Tibial nerve (tissue), 4 donors: ENCODE measurements at regions not wholly inside any gene's neighbourhood (a gene's known extent, or its start where the extent isn't known, plus 50 kb on each side); places are given as distances from the start of the nearest gene placed in this dataset.

Experiments
- DNase-seq, 2 donors: peaks; one replicate each; pipeline ENCODE4 v3.0.0-alpha.2; 2019; ENCODE audit warnings: low spot score in 2 of 2
- H3K27ac ChIP-seq, 4 donors: fragments of 200-600 bp; sonication (generic) in 3 of 4; one replicate each; pipeline ENCODE4 v1.5.1; 2017 to 2019; ENCODE audit warnings: mild to moderate bottlenecking in 1 of 4
- H3K27me3 ChIP-seq, 2 donors: fragments of 200-600 bp; sonication (generic) in 1 of 2; one replicate each; pipeline versions ENCODE4 v1.5.1 to v1.6.0; 2017 to 2019
- H3K36me3 ChIP-seq, 3 donors: fragments of 200-600 bp; sonication (generic); one replicate each; pipeline ENCODE4 v1.5.1; 2018 to 2019
- H3K4me1 ChIP-seq, 4 donors: fragments of 200-600 bp; sonication (generic) in 3 of 4; one replicate each; pipeline ENCODE4 v1.5.1; 2017 to 2019
- H3K4me3 ChIP-seq, 4 donors: fragments of 200-600 bp; sonication (generic) in 3 of 4; one replicate each; pipeline ENCODE4 v1.5.1; 2017 to 2019; ENCODE audit warnings: mild to moderate bottlenecking in 1 of 4, moderate library complexity in 1 of 4
- H3K9me3 ChIP-seq, 4 donors: fragments of 200-600 bp; sonication (generic) in 3 of 4; one replicate each; pipeline ENCODE4 v1.5.1; 2017 to 2019
- EP300 ChIP-seq, 2 donors: sonication (generic); formaldehyde crosslinking; IDR thresholded peaks; one replicate each; pipeline ENCODE4 v1.6.1; 2017; ENCODE audit warnings: antibody characterized with exemption in 2 of 2, mild to moderate bottlenecking in 1 of 2
- POLR2A ChIP-seq, 2 donors: fragments of 450-650 bp; IDR thresholded peaks; one replicate each; pipeline ENCODE4 v1.6.1; 2017; ENCODE audit warnings: antibody characterized with exemption in 2 of 2, mild to moderate bottlenecking in 2 of 2, moderate library complexity in 2 of 2
- WGBS, 2 donors: methylation state at CpG; one replicate each; pipeline ENCODE4 v1.1.5; 2018; 5-methylcytosine and 5-hydroxymethylcytosine counted together
- TF ChIP-seq, protein P1 (sequence below), 5 experiments: fragments of 200-600 bp in 3 of 5; fragments of 450-650 bp in 2 of 5; sonication (generic) in 3 of 5; IDR thresholded peaks; one replicate each; pipeline ENCODE4 v1.5.1; 2016 to 2019; ENCODE audit warnings: antibody characterized with exemption in 5 of 5, mild to moderate bottlenecking in 3 of 5, moderate library complexity in 2 of 5

DNA sequence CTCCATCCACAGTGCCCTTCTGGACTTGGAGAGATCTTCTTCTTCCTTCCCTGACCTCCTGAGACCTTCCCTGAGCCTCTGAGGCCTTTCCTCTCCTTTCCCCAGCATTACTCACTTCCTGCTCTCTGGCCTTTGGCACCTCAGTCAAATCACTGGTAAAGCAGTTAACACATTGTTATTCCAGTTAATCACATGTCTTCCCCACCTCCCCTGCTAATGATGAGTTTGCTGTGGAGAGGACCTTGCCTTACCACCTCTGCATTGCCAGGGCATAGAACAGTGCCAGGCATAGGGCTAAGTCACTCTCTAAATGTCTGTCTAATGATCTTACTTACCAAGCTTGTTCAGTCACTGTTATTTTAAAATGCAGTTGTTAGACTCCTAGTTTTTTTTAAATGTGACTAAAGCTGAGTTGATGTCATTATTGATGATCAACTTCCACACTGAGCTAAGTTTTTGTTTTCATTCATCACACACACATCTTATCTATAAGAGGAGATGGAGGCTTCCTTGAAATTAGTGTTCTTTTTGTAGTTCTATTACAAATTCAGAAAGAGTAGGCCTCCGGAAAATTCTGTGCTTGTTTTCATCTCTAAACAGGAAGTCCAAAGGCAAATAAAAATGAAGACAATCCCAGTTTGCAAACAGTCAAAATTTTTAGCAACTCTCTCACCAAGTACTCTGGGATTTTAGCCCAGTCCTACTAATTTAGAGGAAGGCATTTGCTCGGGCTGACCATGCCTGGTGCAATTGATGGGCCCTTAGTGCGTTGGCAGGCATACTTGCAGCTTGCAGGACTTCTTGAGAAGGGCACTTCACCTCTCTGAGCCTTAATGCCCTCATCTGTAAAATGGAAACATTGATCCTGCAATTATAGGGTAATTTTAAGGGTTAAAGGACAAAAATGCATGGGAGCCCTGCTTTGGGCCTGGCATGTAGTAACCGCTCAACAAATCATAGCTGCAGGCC lies 113.7 kb upstream of the SPRED2 start:
- 67 to 70% methylated on average over 4 of the region's 4 CpGs for WGBS, 2 donors
- H3K4me3 ChIP-seq, result no peak overlapping the region
- no peaks in the 10 kb centered on the region for H3K27me3 ChIP-seq
- no peaks in the 10 kb centered on the region for H3K9me3 ChIP-seq
- peak in 1 of 2 donors; percentile 38 for TF ChIP-seq EP300 (IDR thresholded peaks at IDR 0.05)
- TF ChIP-seq, protein P1, sequence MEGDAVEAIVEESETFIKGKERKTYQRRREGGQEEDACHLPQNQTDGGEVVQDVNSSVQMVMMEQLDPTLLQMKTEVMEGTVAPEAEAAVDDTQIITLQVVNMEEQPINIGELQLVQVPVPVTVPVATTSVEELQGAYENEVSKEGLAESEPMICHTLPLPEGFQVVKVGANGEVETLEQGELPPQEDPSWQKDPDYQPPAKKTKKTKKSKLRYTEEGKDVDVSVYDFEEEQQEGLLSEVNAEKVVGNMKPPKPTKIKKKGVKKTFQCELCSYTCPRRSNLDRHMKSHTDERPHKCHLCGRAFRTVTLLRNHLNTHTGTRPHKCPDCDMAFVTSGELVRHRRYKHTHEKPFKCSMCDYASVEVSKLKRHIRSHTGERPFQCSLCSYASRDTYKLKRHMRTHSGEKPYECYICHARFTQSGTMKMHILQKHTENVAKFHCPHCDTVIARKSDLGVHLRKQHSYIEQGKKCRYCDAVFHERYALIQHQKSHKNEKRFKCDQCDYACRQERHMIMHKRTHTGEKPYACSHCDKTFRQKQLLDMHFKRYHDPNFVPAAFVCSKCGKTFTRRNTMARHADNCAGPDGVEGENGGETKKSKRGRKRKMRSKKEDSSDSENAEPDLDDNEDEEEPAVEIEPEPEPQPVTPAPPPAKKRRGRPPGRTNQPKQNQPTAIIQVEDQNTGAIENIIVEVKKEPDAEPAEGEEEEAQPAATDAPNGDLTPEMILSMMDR (IDR thresholded peaks at IDR 0.05), result no peak
- TF ChIP-seq POLR2A (IDR thresholded peaks at IDR 0.05), result no peak
- DNase-seq, result no peak
- H3K4me1 ChIP-seq, result peaks cover 0 to 7% (median 0%) of the 10 kb centered on the region in 4 donors
- H3K36me3 ChIP-seq, result no peaks in the 10 kb centered on the region
- H3K27ac ChIP-seq, result peak overlapping the region in 2 of 4 donors; percentile 26 to 51

DNA sequence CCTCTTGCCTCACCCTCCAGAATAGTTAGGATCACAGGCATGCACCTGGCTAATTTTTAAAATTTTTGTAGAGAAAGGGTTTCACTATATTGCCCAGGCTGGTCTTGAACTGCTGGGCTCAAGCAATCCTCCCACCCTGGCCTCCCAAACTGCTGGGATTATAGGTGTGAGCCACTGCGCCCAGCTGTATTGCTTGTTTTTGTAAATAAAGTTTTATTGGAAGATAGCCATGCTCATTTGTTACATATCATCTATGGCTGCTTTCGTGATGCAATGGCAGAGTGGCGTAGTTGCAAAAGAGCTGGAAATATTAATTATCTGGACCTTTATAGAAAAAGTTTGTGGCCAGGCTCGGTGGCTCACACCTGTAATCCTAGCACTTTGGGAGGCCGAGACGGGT lies 109.4 kb upstream of the SPRED2 start:
- peaks cover 0 to 7% (median 0%) of the 10 kb centered on the region in 4 donors for H3K4me1 ChIP-seq
- 93 to 96% methylated on average over 6 of the region's 6 CpGs for WGBS, 2 donors

DNA sequence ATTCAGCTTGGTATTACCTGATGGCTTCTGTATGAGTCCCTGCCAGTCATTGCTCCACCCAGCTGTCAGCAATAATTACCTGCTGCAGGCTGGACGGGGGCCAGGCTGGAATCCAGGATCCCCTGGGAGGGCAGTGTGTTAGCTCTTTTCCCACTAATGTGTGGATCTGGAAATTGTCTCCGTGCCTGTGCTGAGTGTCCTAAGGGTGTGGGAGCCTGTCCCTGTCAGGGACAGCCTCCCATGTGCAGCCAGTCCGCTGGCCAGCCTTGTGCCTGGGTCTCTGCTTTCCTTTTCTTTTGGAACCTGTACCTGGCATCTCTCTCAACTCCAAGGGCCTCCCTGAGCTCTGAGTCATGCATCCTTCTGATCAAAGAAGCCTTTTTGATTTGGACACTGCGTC lies 107.2 kb upstream of the SPRED2 start:
- no peak for DNase-seq
- WGBS, 2 donors, result 73 to 77% methylated on average over 4 of the region's 4 CpGs
- Histone ChIP-seq H3K9me3 (no peaks in the 10 kb centered on the region), H3K27ac (no peak overlapping the region), H3K36me3 (no peaks in the 10 kb centered on the region), H3K4me1 (no peaks in the 10 kb centered on the region), H3K27me3 (no peaks in the 10 kb centered on the region), H3K4me3 (no peak overlapping the region)
- TF ChIP-seq, protein P1 (IDR thresholded peaks at IDR 0.05), result no peak
- no peak for TF ChIP-seq POLR2A (IDR thresholded peaks at IDR 0.05)
- TF ChIP-seq EP300 (IDR thresholded peaks at IDR 0.05), result no peak

More for the DNA sequence above, 109.4 kb upstream of the SPRED2 start:
- no peak overlapping the region for H3K4me3 ChIP-seq
- no peaks in the 10 kb centered on the region for H3K27me3 ChIP-seq
- TF ChIP-seq EP300 (IDR thresholded peaks at IDR 0.05) (no peak), POLR2A (IDR thresholded peaks at IDR 0.05) (no peak)
- TF ChIP-seq, protein P1 (IDR thresholded peaks at IDR 0.05), result no peak
- no peaks in the 10 kb centered on the region for H3K9me3 ChIP-seq
- DNase-seq, result no peak
- H3K36me3 ChIP-seq, result no peaks in the 10 kb centered on the region
- no peak overlapping the region for H3K27ac ChIP-seq

DNA sequence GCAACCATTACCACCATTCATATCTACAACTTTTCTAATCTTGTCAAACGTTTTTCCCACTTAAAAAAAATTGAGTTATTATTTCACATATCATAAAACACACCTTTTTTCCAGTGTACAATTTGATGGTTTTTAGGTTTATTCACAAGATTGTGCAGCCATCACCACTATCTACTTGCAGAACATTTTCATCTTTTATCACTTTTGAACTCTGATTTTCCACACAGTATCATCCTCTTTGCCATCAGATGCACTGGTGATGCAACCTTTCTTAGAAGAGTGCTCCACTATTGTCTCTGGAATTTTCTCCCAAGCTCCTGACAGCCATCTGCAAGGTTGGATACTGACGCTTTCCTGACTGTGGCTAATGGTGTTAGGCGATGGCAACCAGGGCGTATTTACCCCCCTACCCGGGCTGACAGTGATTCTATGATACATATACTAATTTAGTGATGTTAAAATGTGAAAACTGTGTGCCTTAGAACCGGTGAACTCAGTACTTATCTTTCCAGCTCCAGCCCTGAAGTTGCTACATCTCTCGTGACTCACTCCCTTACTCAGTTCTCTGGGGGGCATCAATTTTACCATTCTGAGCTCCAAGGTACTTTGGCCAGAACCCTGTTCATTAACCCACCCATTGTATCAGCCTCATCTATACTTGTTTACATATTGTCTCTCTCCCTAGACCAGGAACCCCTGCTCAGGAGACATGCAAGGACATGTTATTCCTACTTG lies 105.4 kb upstream of the SPRED2 start:
- H3K4me1 ChIP-seq, result no peaks in the 10 kb centered on the region
- no peak overlapping the region for H3K27ac ChIP-seq
- DNase-seq, result no peak
- WGBS, 2 donors, result 87 to 89% methylated on average over 7 of the region's 7 CpGs
- no peaks in the 10 kb centered on the region for H3K27me3 ChIP-seq
- no peaks in the 10 kb centered on the region for H3K9me3 ChIP-seq
- no peaks in the 10 kb centered on the region for H3K36me3 ChIP-seq
- H3K4me3 ChIP-seq, result no peak overlapping the region
- TF ChIP-seq, protein P1 (IDR thresholded peaks at IDR 0.05), result no peak
- TF ChIP-seq EP300 (IDR thresholded peaks at IDR 0.05), result no peak
- TF ChIP-seq POLR2A (IDR thresholded peaks at IDR 0.05), result no peak

DNA sequence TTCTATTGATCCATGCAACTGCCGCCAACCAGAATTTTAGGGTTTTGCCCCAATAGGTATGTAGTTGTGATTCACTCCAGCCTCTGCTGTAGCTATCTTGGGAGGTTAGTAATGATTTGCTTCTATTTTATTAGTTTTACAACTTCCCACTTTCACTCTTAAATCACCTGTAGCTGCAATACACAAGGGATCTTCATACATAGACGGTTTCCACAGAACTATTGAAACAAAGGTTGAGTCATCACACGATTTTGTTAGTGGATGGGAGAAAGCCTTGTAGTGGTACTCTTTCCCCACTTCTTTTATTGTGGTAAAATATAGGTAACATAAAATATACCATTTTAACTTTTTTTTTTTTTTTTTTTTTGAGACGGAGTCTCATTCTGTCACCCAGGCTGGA lies 104.2 kb upstream of the SPRED2 start:
- TF ChIP-seq POLR2A (IDR thresholded peaks at IDR 0.05) (no peak), EP300 (IDR thresholded peaks at IDR 0.05) (no peak)
- TF ChIP-seq, protein P1 (IDR thresholded peaks at IDR 0.05), result no peak
- Histone ChIP-seq H3K27me3 (no peaks in the 10 kb centered on the region), H3K36me3 (no peaks in the 10 kb centered on the region), H3K9me3 (no peaks in the 10 kb centered on the region), H3K4me3 (no peak overlapping the region), H3K4me1 (no peaks in the 10 kb centered on the region), H3K27ac (no peak overlapping the region)
- 85 to 91% methylated on average over 4 of the region's 4 CpGs for WGBS, 2 donors
- DNase-seq, result no peak
